MV-4-11 (cell line): ENCODE measurements at regions not wholly inside any gene's neighbourhood (a gene's known extent, or its start where the extent isn't known, plus 50 kb on each side); places are given as distances from the start of the nearest gene placed in this dataset.
"Not testable (repeated sequence)": the region's sequence is repeated elsewhere in the genome, so short reads cannot be mapped to it uniquely, and the experiment has no call there.

Experiments
- DNase-seq: peaks from one replicate; lab custom pipeline; 2025; lab: John Stamatoyannopoulos, UW

- no peak for DNase-seq
Measured at GRCh38 chr7:142534726-142535122, 214.5 kb upstream of the PRSS1 start.

- DNase-seq: no peak
Measured at GRCh38 chr7:142533920-142534319, 215.4 kb upstream of the PRSS1 start.

GRCh38 chr7:142529591-142529990 is 219.7 kb upstream of the PRSS1 start:
- DNase-seq: no peak

GRCh38 chr7:142528608-142529408 is 220.5 kb upstream of the PRSS1 start:
- no peak for DNase-seq

- no peak for DNase-seq
Measured at GRCh38 chr7:142523821-142524460, 225.3 kb upstream of the PRSS1 start.

- no peak for DNase-seq
Measured at GRCh38 chr7:142522735-142523134, 226.5 kb upstream of the PRSS1 start.

- not testable (repeated sequence) for DNase-seq
Measured at GRCh38 chr7:142520885-142521284, 228.4 kb upstream of the PRSS1 start.

GRCh38 chr7:142520455-142520854 is 228.8 kb upstream of the PRSS1 start:
- DNase-seq: not testable (repeated sequence)

- no peak for DNase-seq
Measured at GRCh38 chr7:142519079-142520078, 229.9 kb upstream of the PRSS1 start.

GRCh38 chr7:142516038-142516501 is 233.2 kb upstream of the PRSS1 start:
- peak; percentile 47 for DNase-seq

- not testable (repeated sequence) for DNase-seq
Measured at GRCh38 chr7:142514716-142515115, 234.6 kb upstream of the PRSS1 start.

GRCh38 chr7:142513178-142513955 is 235.9 kb upstream of the PRSS1 start:
- DNase-seq: no peak

- DNase-seq: no peak
Measured at GRCh38 chr7:142511801-142512200, 237.5 kb upstream of the PRSS1 start.

GRCh38 chr7:142511374-142511773 is 237.9 kb upstream of the PRSS1 start:
- DNase-seq: no peak

GRCh38 chr7:142509235-142509634 is 240.0 kb upstream of the PRSS1 start:
- DNase-seq: not testable (repeated sequence)

GRCh38 chr7:142508251-142508650 is 241.0 kb upstream of the PRSS1 start:
- no peak for DNase-seq

GRCh38 chr7:142507799-142508198 is 241.5 kb upstream of the PRSS1 start:
- no peak for DNase-seq

- not testable (repeated sequence) for DNase-seq
Measured at GRCh38 chr7:142507066-142507465, 242.2 kb upstream of the PRSS1 start.

GRCh38 chr7:142506601-142507000 is 242.7 kb upstream of the PRSS1 start:
- DNase-seq: no peak

- not testable (repeated sequence) for DNase-seq
Measured at GRCh38 chr7:142503949-142504348, 245.3 kb upstream of the PRSS1 start.

GRCh38 chr7:142503036-142503435 is 245.2 kb upstream of the PRSS58 start:
- no peak for DNase-seq
